ENCODE measurements at regions not wholly inside any gene's neighbourhood (a gene's known extent, or its start where the extent isn't known, plus 50 kb on each side); places are given as distances from the start of the nearest gene placed in this dataset.

DNA sequence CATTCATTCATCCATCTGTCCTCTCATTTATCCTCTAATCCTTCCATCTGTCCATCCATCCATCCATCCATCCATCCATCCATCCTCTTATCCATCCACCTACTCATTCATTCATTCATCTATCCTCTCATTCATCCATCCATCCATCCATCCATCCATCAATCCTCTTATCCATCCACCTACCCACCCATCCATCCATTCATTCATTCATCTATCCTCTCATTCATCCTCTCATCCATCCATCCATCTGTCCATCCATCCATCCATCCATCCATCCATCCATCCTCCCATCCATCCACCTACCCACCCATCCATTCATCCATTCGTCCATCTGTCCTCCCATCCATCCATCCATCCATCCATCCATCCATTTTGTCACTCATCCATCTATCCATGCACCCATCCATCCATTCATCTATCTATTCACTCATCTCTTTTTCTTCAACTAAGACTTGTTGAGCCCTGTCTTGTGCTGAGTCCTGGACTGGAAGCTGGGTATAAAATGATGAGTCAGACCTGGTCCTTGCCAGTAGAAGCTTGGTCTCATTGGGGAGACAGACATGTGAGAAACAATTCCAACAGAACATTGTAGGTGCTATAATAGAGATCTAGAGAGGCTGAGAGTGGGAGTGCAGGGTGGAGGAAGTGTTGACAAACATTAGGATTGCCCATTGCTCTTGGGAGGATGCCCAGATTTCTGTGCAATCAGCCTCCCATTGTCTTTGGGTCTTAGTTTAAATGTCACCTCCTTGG, 55.0 kb upstream of the IER5L start:
- Histone ChIP-seq H3K79me2 (ENCODE audit: low read length) (no peaks in the 10 kb centered on the region), H2AFZ (ENCODE audit: low read length) (no peak overlapping the region), H4K20me1 (ENCODE audit: insufficient read depth, low read length) (no peaks in the 10 kb centered on the region), H3K4me1 (ENCODE audit: low read length) (peaks cover 32% of the 10 kb centered on the region), H3K36me3 (replicated peaks; ENCODE audit: insufficient read depth, low read length) (no peaks in the 10 kb centered on the region), H3K27me3 (replicated peaks; ENCODE audit: insufficient read depth, low read length) (no peaks in the 10 kb centered on the region), H3K9me3 (replicated peaks; ENCODE audit: insufficient read depth, low read length) (no peaks in the 10 kb centered on the region), H3F3A (ENCODE audit: insufficient read depth, low read length) (no peaks in the 10 kb centered on the region; the same call in 1 of the 2 replicates), H3K27ac (ENCODE audit: low read length) (no peak overlapping the region), H3K9ac (ENCODE audit: low read length) (no peak overlapping the region), H3K4me2 (ENCODE audit: low read depth, low read length) (no peak overlapping the region), H3K9me2 (replicated peaks; ENCODE audit: insufficient read depth, low read length) (no peaks in the 10 kb centered on the region), H3K4me3 (ENCODE audit: low read length) (no peak overlapping the region)
- DNase-seq = no peak
- TF ChIP-seq EZH2 (optimal IDR thresholded peaks at IDR 0.05; ENCODE audit: low read depth, low read length) (no peak), EZH2phosphoT487 (IDR thresholded peaks at IDR 0.05; ENCODE audit: low read length) (no peak)
- TF ChIP-seq, protein P1, sequence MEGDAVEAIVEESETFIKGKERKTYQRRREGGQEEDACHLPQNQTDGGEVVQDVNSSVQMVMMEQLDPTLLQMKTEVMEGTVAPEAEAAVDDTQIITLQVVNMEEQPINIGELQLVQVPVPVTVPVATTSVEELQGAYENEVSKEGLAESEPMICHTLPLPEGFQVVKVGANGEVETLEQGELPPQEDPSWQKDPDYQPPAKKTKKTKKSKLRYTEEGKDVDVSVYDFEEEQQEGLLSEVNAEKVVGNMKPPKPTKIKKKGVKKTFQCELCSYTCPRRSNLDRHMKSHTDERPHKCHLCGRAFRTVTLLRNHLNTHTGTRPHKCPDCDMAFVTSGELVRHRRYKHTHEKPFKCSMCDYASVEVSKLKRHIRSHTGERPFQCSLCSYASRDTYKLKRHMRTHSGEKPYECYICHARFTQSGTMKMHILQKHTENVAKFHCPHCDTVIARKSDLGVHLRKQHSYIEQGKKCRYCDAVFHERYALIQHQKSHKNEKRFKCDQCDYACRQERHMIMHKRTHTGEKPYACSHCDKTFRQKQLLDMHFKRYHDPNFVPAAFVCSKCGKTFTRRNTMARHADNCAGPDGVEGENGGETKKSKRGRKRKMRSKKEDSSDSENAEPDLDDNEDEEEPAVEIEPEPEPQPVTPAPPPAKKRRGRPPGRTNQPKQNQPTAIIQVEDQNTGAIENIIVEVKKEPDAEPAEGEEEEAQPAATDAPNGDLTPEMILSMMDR (IDR thresholded peaks at IDR 0.05; ENCODE audit: low read length) = no peak

DNA sequence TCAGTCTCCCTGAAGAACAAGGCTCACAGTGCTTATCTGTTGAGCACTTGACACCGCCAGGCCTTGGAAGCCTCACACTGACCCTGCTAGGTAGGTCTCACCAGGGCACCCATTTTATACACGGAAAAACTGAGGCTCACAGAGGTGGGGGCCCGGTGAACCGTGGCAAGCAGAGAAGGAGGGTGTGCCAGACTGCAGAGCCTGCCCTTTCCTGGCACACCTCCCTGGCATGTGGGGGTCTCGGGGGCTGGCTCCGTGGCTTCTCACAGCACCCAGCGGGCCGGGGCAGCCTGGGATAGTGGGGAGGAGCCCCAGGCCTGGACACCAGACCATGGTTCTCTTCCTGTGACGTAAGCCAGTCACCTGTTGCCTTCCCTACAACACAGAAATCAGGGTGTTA, 53.7 kb upstream of the IER5L start:
- Histone ChIP-seq H3K9ac (ENCODE audit: low read length) (no peak overlapping the region), H3K4me3 (ENCODE audit: low read length) (no peak overlapping the region), H3K4me2 (ENCODE audit: low read depth, low read length) (no peak overlapping the region), H4K20me1 (ENCODE audit: insufficient read depth, low read length) (no peaks in the 10 kb centered on the region), H3K9me2 (replicated peaks; ENCODE audit: insufficient read depth, low read length) (no peaks in the 10 kb centered on the region), H3K4me1 (ENCODE audit: low read length) (peaks cover 29% of the 10 kb centered on the region), H2AFZ (ENCODE audit: low read length) (no peak overlapping the region), H3K27me3 (replicated peaks; ENCODE audit: insufficient read depth, low read length) (no peaks in the 10 kb centered on the region), H3F3A (ENCODE audit: insufficient read depth, low read length) (no peaks in the 10 kb centered on the region; the same call in 1 of the 2 replicates), H3K36me3 (replicated peaks; ENCODE audit: insufficient read depth, low read length) (no peaks in the 10 kb centered on the region), H3K79me2 (ENCODE audit: low read length) (no peaks in the 10 kb centered on the region), H3K27ac (ENCODE audit: low read length) (no peak overlapping the region), H3K9me3 (replicated peaks; ENCODE audit: insufficient read depth, low read length) (no peaks in the 10 kb centered on the region)
- no peak for TF ChIP-seq EZH2phosphoT487 (IDR thresholded peaks at IDR 0.05; ENCODE audit: low read length)
- TF ChIP-seq EZH2 (optimal IDR thresholded peaks at IDR 0.05; ENCODE audit: low read depth, low read length) = no peak
- TF ChIP-seq, protein P1 (IDR thresholded peaks at IDR 0.05; ENCODE audit: low read length) = no peak
- no peak for DNase-seq

DNA sequence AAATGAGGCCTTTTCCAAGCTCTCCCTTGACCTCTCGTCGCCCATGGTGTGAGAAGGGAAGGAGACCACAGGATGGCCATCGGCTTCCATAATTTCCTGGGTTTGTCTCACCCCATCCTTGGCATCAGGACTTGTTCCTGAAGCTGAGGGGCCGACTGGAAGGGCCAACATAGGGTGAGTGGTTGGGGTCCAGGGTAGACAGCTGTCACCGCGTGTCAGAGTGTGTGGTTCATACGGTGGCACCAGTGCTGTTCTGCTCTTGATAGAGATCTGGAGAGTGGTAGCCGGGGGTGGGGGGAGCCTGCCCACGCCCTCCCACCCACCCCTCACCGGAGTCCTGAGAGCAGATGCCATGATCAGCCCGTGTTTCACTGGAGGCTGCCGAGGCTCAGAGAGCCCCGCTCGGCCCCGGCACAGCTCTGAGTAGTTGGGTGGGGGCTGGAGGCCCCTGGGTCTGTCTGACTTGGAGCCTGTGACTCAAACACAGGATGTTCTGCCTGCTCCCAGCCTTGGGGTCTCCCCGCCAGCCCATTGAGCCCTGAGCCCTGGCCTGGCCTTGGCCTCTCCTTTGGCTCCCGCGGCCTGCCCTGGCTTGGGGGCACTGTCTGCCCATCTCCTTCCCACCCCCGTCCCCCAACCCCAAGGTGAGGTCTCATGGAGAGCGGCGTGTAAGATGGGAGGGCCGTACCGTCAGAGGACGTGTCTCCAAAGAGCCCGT, 53.1 kb upstream of the IER5L start:
- Histone ChIP-seq H3F3A (ENCODE audit: insufficient read depth, low read length) (no peaks in the 10 kb centered on the region; the same call in 1 of the 2 replicates), H3K27me3 (replicated peaks; ENCODE audit: insufficient read depth, low read length) (no peaks in the 10 kb centered on the region), H3K36me3 (replicated peaks; ENCODE audit: insufficient read depth, low read length) (no peaks in the 10 kb centered on the region), H2AFZ (ENCODE audit: low read length) (no peak overlapping the region), H3K4me1 (ENCODE audit: low read length) (peaks cover 23% of the 10 kb centered on the region), H4K20me1 (ENCODE audit: insufficient read depth, low read length) (no peaks in the 10 kb centered on the region), H3K4me3 (ENCODE audit: low read length) (no peak overlapping the region), H3K9ac (ENCODE audit: low read length) (no peak overlapping the region), H3K9me3 (replicated peaks; ENCODE audit: insufficient read depth, low read length) (no peaks in the 10 kb centered on the region), H3K27ac (ENCODE audit: low read length) (no peak overlapping the region), H3K9me2 (replicated peaks; ENCODE audit: insufficient read depth, low read length) (no peaks in the 10 kb centered on the region), H3K4me2 (ENCODE audit: low read depth, low read length) (no peak overlapping the region), H3K79me2 (ENCODE audit: low read length) (no peaks in the 10 kb centered on the region)
- DNase-seq = no peak
- no peak for TF ChIP-seq EZH2 (optimal IDR thresholded peaks at IDR 0.05; ENCODE audit: low read depth, low read length)
- TF ChIP-seq, protein P1 (IDR thresholded peaks at IDR 0.05; ENCODE audit: low read length) = no peak
- TF ChIP-seq EZH2phosphoT487 (IDR thresholded peaks at IDR 0.05; ENCODE audit: low read length) = no peak

All from MM.1S (cell line).